ENCODE measurements at regions not wholly inside any gene's neighbourhood (a gene's known extent, or its start where the extent isn't known, plus 50 kb on each side); places are given as distances from the start of the nearest gene placed in this dataset.

DNA sequence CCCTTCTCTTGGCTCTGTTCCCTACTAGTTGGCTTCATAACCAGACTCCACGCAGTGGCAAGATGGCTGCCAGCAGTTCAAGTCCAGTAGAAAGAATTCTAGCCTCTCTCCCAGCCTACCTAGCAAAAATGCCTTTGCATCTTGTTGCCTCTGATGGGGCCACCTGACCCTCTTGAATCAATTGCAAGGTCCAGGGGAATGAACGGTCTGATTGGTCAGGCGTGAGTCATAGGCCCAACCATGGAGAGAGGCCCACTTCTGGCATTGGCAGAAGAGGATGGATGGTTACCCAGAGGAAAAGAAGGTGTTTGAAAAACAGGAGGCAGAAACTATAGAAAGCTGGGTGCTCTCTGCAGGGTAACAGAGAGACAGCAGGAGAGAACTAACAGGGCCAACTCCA, 622.6 kb downstream of the CCDC171 start:
- TF ChIP-seq, protein P1, sequence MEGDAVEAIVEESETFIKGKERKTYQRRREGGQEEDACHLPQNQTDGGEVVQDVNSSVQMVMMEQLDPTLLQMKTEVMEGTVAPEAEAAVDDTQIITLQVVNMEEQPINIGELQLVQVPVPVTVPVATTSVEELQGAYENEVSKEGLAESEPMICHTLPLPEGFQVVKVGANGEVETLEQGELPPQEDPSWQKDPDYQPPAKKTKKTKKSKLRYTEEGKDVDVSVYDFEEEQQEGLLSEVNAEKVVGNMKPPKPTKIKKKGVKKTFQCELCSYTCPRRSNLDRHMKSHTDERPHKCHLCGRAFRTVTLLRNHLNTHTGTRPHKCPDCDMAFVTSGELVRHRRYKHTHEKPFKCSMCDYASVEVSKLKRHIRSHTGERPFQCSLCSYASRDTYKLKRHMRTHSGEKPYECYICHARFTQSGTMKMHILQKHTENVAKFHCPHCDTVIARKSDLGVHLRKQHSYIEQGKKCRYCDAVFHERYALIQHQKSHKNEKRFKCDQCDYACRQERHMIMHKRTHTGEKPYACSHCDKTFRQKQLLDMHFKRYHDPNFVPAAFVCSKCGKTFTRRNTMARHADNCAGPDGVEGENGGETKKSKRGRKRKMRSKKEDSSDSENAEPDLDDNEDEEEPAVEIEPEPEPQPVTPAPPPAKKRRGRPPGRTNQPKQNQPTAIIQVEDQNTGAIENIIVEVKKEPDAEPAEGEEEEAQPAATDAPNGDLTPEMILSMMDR (conservative IDR thresholded peaks at IDR 0.05 in 1 of 2, IDR thresholded peaks at IDR 0.05 in 1 of 2; ENCODE audit: extremely low read depth in 1 of 2, insufficient read depth in 1 of 2, low read depth in 1 of 2, low read length in 2 of 2), result no peak
- no peak for TF ChIP-seq EZH2 (IDR thresholded peaks at IDR 0.05; ENCODE audit: borderline replicate concordance, low read length)

Measured in mammary epithelial cell (primary cell).